Mesothelial cell of epicardium (in vitro differentiated cells): ENCODE measurements at regions not wholly inside any gene's neighbourhood (a gene's known extent, or its start where the extent isn't known, plus 50 kb on each side); places are given as distances from the start of the nearest gene placed in this dataset.

ENCODE experiments used
- DNase-seq, 2 experiments: peaks; one replicate each; pipeline ENCODE4 v3.0.0; 2021; ENCODE audit warnings: low spot score in 2 of 2; ENCODE audit not compliant: unreplicated experiment in 2 of 2
- H3K27ac Mint-ChIP-seq: 2 replicates; pipeline ENCODE4 v1.8.0; 2021; ENCODE audit warnings: mixed read lengths
- H3K27me3 Mint-ChIP-seq: 2 replicates; pipeline ENCODE4 v1.8.0; 2021; ENCODE audit warnings: low read depth, mixed read lengths
- H3K36me3 Mint-ChIP-seq: 2 replicates; pipeline ENCODE4 v1.8.0; 2021; ENCODE audit warnings: mixed read lengths
- H3K4me1 Mint-ChIP-seq: 2 replicates; pipeline ENCODE4 v1.8.0; 2021; ENCODE audit warnings: mixed read lengths
- H3K4me3 Mint-ChIP-seq: 2 replicates; pipeline ENCODE4 v1.8.0; 2021; ENCODE audit warnings: mild to moderate bottlenecking, moderate library complexity, mixed read lengths
- H3K9me3 Mint-ChIP-seq: 2 replicates; pipeline ENCODE4 v1.8.0; 2021; ENCODE audit warnings: mixed read lengths
- TF ChIP-seq, protein P1 (sequence below): fragments of 200-600 bp; sonication (generic); IDR thresholded peaks from one replicate; pipeline ENCODE4 v1.5.0; 2021; ENCODE audit warnings: antibody characterized with exemption; ENCODE audit not compliant: unreplicated experiment

GRCh38 chr2:106953779-106954178 lies 67.8 kb upstream of the ST6GAL2 start:
- peaks cover 21% of the 10 kb centered on the region for H3K9me3 Mint-ChIP-seq
- H3K36me3 Mint-ChIP-seq, result no peaks in the 10 kb centered on the region
- TF ChIP-seq, protein P1, sequence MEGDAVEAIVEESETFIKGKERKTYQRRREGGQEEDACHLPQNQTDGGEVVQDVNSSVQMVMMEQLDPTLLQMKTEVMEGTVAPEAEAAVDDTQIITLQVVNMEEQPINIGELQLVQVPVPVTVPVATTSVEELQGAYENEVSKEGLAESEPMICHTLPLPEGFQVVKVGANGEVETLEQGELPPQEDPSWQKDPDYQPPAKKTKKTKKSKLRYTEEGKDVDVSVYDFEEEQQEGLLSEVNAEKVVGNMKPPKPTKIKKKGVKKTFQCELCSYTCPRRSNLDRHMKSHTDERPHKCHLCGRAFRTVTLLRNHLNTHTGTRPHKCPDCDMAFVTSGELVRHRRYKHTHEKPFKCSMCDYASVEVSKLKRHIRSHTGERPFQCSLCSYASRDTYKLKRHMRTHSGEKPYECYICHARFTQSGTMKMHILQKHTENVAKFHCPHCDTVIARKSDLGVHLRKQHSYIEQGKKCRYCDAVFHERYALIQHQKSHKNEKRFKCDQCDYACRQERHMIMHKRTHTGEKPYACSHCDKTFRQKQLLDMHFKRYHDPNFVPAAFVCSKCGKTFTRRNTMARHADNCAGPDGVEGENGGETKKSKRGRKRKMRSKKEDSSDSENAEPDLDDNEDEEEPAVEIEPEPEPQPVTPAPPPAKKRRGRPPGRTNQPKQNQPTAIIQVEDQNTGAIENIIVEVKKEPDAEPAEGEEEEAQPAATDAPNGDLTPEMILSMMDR, result no peak
- H3K4me3 Mint-ChIP-seq, result no peak overlapping the region
- H3K4me1 Mint-ChIP-seq, result peaks cover 5% of the 10 kb centered on the region
- no peaks in the 10 kb centered on the region for H3K27me3 Mint-ChIP-seq
- no peak overlapping the region for H3K27ac Mint-ChIP-seq
- DNase-seq, result no peak

DNA sequence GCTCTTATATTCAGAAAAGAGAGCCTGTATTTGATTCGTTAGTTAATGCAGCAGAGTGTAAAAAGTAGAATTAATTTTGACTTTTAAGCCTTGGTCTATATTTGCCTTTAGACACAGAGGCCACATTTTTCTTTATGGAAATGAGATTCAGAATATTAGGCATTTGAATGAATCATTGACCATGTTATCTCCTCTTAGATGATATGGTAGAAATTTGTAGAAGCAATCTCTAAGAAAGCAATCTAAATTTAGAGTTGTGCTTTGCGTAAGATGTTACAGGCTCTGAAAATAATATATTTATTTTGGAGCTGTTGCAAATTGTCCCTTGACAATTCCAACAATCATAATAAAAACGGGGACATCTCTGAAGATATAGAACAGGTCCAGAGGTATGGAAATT lies 68.3 kb upstream of the ST6GAL2 start:
- peaks cover 5% of the 10 kb centered on the region for H3K4me1 Mint-ChIP-seq
- peaks cover 21% of the 10 kb centered on the region for H3K9me3 Mint-ChIP-seq
- H3K27ac Mint-ChIP-seq, result no peak overlapping the region
- H3K4me3 Mint-ChIP-seq, result no peak overlapping the region
- H3K27me3 Mint-ChIP-seq, result no peaks in the 10 kb centered on the region
- TF ChIP-seq, protein P1, result no peak
- no peaks in the 10 kb centered on the region for H3K36me3 Mint-ChIP-seq
- DNase-seq, result no peak

DNA sequence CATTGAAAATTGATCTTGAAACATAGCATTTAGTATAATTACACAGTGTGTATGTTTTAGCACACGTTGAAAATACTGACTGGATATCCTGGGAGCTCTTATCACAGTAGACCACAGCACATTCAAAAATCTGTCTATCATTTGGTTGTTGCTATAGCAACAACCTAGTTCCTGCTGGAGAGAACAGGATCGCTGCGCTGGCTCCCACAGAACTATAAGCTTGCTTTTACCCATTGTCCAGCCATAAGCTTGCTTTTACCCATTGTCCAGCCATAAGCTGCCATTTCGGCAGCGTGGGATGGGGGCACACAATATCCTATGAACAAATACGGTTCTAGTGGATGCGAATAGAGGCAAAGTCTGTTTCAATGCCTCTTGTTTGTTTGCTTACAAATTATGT lies 70.4 kb upstream of the ST6GAL2 start:
- Mint-ChIP-seq H3K27me3 (no peaks in the 10 kb centered on the region), H3K9me3 (peaks cover 8% of the 10 kb centered on the region), H3K27ac (peak overlapping the region; percentile 91), H3K4me1 (peaks cover 10% of the 10 kb centered on the region), H3K36me3 (no peaks in the 10 kb centered on the region), H3K4me3 (no peak overlapping the region)
- no peak for DNase-seq
- TF ChIP-seq, protein P1, result no peak

- no peak overlapping the region for H3K4me3 Mint-ChIP-seq
- H3K4me1 Mint-ChIP-seq, result peaks cover 10% of the 10 kb centered on the region
- H3K27ac Mint-ChIP-seq, result peak overlapping the region; percentile 91
- H3K27me3 Mint-ChIP-seq, result no peaks in the 10 kb centered on the region
- peak in 1 of 2 experiments; percentile 50 for DNase-seq
- TF ChIP-seq, protein P1, result no peak
- H3K36me3 Mint-ChIP-seq, result no peaks in the 10 kb centered on the region
- peaks cover 5% of the 10 kb centered on the region for H3K9me3 Mint-ChIP-seq
Observed at GRCh38 chr2:106956879-106957278, 70.9 kb upstream of the ST6GAL2 start.

DNA sequence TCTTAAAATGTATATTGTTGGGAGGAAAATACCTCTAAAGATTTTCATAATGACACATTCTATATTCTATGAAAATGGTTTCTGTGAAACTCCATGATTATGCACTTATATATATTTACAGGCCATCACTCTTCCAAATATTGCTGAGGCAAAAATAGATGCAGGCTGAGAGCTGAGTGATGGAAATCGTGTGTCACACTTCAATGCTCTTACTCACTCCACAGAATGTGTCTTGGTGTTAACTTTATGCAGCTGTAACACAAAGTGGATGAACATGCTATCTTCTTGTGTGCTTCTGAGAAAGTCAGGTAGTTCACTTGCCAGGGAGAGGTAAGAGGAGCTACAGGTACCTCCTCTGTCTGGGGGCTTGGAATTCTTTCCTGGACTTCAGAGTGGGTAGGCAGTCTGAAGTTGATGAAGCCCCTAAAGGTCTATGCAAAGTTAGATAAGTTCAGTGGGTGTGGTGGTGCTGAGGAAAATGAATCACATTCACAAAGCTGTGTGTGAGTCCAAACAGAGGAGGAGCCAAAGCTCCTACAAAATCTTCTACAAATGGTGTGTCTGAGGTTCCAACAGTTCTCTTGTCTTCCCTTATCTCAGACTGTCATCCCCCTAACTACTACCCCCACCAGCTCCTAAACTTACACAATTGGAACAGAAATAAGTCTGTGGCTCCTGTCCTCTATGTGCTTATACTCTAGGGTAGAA lies 74.2 kb upstream of the ST6GAL2 start:
- Mint-ChIP-seq H3K9me3 (no peaks in the 10 kb centered on the region), H3K36me3 (no peaks in the 10 kb centered on the region), H3K27me3 (peaks cover 6% of the 10 kb centered on the region), H3K4me3 (no peak overlapping the region), H3K27ac (peak overlapping the region; percentile 44), H3K4me1 (peaks cover 13% of the 10 kb centered on the region)
- TF ChIP-seq, protein P1, result no peak
- DNase-seq, result no peak
